COLO668 (cell line): ENCODE measurements at regions not wholly inside any gene's neighbourhood (a gene's known extent, or its start where the extent isn't known, plus 50 kb on each side); places are given as distances from the start of the nearest gene placed in this dataset.
"Not testable (repeated sequence)": the region's sequence is repeated elsewhere in the genome, so short reads cannot be mapped to it uniquely, and the experiment has no call there.

Experiments
- DNase-seq: peaks from one replicate; lab custom pipeline; 2025; ENCODE audit not compliant: unreplicated experiment; lab: John Stamatoyannopoulos, UW

DNA sequence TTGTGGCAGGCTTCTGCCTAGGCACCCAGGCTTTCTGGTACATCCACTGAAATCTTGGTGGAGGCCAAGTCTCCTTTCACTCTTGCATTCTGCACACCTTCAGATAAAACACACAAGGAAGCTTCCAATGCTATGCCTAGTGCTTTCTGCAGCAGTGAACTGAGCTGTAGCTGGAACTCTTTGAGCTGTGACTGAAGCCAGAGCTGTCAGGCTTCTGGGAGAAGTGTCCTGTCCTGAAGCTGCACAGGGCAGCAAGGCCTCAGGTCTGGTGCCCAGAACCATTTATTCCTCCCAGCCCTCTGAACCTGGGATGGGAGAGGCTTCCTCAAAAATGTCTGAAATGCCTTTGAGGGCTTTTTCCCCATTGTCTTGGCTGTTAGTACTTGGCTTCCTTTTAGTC, 941.7 kb downstream of the LRFN5 start:
- DNase-seq: no peak

DNA sequence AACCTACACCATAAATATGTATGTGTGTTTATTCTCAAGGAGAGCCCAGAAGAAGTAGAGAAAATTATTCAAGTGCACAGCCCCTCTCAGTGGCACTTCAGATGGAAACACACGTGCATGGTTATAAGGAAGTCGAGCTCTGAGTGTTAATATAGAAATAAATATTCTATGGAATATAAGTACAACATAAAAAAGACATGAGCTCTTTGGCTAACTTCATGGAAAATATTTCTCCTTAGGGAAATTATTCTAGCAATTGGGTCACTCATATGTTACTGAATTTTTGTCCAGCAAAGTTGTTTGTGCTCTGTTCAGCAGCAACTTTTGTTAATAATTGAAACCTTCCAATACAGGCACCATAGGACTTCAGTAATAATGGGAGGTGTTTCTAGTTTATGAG, 939.0 kb downstream of the LRFN5 start:
- DNase-seq: no peak

DNA sequence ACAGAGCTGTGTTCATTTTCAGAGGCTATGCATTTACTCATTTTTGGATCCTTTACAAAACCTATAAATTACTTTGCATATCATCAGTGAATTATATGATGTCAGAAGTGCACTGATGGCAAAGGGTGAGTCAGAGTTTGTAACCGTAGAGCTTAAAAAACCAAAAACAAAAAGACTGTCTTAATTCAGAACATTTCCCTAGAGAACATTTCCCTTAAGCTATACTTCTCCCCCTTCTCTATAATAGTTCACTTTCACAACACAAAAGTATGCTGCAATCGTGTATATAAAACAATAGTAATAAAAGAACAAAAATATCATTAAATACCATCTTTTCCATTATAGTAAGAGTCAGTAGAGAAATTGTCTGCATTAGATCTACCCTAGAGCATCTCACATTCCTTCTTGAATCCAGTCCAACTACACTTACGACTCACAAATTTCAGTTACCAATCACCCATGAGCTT, 934.9 kb downstream of the LRFN5 start:
- no peak for DNase-seq

DNA sequence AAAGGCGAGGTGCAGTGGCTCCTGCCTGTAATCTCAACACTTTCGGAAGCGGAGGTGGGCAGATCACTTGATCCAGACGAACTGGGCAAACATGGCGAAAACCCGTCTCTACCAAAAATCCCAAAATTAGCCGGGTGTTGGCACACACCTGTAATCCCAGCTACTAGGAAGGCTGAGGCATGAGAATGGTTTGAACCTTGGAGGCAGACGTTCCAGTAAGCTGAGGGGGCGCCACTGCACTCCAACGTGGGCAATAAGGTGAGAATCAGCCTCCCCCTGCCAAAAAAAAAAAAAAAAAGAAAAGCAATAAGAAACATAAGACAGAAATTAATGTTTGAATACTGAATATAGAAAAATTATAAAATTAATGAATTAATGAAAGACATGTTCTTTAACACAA, 928.7 kb downstream of the LRFN5 start:
- no peak for DNase-seq

DNA sequence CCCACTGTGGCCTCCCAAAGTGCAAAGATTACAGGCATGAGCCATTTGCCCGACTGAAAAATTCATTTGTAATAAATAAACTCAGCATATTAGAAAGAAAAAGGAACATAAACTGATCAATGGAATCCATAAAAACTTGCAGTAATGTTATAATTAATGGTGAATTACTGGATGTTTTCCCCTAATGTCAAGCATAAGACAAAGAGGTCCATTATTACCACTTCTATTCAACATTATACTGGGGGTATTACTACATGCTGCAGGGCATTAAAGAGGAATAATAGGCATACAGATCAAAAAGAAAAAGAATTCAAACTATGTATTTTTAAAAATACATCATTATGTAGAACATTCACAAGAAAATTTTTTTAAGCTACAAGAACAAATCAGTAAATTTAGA, 926.8 kb downstream of the LRFN5 start:
- DNase-seq: no peak

GRCh38 chr14:42532194-42532593, 925.5 kb downstream of the LRFN5 start:
- DNase-seq: no peak

DNA sequence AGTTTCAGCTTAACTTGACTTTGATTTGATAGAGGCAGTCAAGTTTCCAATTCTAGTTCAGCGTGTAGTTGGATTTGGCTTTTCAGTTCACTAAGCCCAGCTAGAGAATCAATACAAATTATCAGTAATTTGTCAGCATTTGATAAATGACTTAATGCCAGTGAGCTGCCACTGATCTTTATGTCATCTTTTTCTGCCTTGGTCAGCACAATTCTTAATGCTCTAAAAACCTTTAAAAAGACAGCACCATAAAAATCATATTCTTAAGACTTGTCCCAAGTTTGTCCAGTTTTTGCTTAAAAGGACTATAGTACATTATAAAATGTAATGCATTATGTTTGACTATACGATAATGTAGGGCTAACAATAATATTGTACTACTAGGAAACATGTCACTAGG, 920.5 kb downstream of the LRFN5 start:
- DNase-seq: no peak

DNA sequence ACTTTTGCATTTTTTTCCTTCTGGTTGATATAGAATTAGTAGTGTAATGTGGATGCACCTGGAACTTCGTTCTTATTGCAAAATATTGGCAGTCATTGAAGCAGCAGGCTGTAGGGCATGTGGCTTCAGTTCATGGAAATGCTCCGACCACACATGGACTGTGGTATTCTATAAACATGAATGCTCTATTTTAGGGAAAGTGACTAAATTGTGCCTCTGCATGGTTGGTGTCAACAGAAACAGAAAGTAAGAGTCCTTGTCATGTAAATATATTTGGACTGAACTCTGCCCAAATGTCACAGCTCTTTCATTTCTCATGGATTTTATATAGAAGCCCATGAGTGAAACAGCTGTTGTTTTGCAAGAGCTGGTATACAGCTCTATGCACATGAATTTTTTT, 917.0 kb downstream of the LRFN5 start:
- no peak for DNase-seq

DNA sequence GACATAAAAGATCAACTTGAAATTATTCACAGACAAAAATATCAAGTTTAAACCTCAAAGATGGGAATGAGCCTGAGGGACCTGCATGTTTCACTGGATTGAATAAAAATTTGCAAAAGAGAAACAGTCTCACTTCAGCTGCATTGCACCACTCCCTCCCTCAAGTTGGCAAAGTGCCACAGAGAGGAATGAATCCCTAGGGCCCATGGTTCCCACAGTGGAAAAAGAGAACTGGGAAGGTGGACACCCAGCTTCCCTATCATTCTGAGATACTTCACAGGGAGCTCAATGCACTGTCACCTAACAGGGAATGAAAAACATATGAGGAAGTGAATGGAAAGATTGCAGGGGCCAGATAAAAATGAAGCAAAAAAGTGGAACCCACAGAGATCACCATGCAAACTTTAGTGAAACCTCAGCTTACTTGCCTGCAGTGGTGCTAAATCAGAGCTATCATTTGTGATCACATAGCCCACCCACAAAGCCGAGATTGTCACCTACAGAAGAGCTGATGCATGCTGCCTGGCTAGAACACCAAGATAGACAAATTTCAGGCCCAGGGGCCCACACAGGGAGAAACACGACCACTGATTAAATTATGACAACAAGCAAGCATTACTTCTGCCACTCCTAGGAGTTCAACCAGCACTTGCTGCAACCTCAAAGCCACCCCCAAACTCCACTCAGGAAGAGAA, 911.3 kb downstream of the LRFN5 start:
- no peak for DNase-seq

GRCh38 chr14:42513837-42514236, 907.2 kb downstream of the LRFN5 start:
- no peak for DNase-seq

- no peak for DNase-seq
Measured at GRCh38 chr14:42510071-42510470, 903.4 kb downstream of the LRFN5 start.

DNA sequence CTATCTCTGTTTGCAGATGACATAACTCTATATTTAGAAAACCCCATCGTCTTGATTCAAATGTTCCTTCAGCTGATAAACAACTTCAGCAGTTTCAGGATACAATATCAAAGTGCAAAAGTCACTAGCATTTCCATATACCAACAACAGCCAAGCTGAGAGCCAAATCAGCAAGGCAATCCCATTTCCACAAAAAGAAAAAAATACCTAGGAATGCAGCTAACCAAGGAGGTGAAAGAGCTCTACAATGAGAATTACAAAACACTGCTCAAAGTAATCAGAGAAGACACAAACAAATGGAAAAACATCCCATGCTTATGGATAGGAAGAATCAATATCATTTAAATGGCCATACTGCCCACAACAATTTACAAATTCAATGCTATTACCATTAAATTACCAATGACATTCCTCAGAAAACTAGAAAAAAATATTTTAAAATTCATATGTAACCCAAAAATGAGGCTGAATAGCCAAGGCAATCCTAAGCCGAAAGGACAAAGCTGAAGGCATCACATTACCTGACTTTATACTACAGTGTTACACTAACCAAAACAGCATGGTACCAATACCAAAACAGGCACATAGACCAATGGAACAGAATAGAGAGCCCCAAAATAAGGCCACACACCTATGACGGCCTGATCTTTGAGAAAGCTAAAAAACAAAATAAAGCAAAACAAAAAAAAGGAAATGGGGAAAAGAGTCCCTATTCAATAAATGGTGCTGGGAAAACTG, 901.7 kb downstream of the LRFN5 start:
- DNase-seq: no peak

GRCh38 chr14:42504433-42504832, 897.8 kb downstream of the LRFN5 start:
- DNase-seq: no peak

- DNase-seq: no peak
Measured at GRCh38 chr14:42499137-42499536, 892.5 kb downstream of the LRFN5 start.

- no peak for DNase-seq
Measured at GRCh38 chr14:42490536-42490935, 883.9 kb downstream of the LRFN5 start.

DNA sequence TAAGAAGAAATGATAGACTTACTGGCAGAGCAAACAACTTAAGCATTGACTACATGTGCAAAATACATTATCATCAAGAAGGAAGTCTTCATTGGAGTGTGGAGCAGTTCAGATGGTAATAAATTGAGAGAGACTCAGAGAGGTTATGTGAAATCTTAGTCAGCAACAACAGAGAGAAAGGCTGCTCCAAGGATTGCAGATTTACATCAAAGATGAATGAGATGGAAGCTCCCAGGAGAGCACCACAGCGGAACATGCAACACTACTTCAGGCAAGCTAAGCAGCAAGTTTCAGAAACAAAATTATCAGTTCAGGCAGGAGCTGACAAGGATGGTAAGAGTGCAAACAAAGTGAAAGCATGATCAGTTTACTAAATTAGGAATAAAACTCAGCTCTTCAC, 882.3 kb downstream of the LRFN5 start:
- no peak for DNase-seq

GRCh38 chr14:42482345-42482971, 875.8 kb downstream of the LRFN5 start:
- DNase-seq: not testable (repeated sequence)

- not testable (repeated sequence) for DNase-seq
Measured at GRCh38 chr14:42481714-42482113, 875.0 kb downstream of the LRFN5 start.

DNA sequence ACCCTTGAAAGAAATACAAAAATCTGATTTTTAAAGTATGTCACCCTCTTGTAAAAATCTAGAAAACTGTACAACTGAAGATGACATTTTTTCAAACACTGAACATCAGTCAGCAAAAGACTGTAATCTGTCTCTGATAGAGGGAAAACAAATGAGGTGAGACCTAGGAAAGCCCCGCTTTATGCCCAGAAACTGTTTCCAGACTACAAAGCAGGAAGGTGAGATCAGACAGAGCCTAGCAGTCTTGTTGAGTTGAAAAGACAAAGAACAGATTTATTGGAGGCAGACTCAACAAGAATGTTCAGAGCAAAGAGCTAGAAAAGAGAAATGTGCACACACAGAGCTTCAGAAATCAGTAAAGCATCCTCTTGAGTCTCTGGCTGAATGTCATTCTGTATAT, 873.6 kb downstream of the LRFN5 start:
- no peak for DNase-seq

- no peak for DNase-seq
Measured at GRCh38 chr14:42475289-42475688, 868.6 kb downstream of the LRFN5 start.

DNA sequence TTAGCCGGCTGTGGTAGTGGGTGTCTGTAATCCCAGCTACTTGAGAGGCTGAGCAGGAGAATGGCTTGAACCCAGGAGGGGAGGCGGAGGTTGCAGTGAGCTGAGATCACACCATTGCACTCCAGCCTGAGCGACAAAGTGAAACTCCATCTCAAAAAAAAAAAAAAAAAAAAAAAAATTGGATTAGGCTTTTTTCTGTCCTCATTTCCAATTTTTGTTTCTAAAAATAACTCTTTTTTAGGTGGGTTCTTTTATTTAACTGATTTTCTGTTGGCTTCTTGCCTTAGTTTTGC, 863.7 kb downstream of the LRFN5 start:
- no peak for DNase-seq

DNA sequence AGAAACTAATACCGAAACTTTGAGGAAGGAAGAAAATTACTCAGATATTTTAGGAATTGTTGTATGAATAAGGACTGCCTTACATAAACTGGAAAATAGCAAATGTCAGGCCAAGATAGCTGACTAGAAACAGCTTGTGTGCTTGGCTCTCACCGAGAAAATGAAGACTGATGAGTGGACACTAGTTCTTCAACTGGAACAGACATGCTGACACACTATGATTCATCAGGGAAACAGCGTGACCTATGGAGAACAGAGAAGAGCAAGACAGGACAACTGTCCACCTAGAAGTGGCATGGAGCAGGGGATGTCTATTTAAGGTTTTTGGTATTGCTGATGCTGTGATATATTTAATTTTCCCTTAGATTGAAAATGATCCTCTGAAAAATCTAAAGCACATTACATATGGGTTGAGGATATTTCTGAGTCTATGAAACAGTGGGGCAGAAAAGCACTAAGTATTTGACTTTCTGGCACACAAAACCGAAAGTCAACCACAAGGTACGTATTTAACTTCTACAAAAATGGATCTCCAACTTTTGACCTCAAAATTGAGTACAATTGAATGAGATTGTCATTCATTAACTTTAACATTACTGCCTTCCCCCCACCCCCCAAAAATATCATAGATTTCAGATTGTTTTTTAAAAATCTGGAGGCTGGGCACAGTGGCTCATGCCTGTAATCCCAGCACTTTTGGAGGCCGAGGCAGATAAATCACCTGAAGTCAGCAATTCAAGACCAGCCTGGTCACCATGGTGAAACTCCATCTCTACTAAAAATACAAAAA, 863.2 kb downstream of the LRFN5 start:
- no peak for DNase-seq
